ENCODE measurements at regions not wholly inside any gene's neighbourhood (a gene's known extent, or its start where the extent isn't known, plus 50 kb on each side); places are given as distances from the start of the nearest gene placed in this dataset.

DNA sequence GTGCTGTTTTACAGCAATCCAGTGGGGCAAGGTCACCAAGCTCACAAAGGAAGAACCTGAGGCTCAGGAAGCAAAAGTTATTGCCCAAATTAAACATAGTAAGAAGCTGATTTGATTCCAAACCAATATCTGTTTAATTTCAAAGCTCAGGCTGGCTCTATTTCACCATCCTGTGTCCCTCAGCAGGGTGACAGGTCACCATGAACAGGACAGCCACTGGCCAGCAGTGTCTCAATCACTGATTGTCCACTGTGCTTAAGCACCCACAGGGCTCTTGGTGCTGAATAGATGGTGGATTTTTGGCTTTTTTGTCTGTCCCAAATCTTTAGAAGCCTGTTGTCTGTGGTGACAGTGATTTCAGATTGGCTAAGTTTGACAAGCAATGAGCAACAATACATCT lies 146.4 kb upstream of the ZNF32 start:
- TF ChIP-seq BACH1 (IDR thresholded peaks at IDR 0.05; ENCODE audit: low read length) (no peak), KDM5A (IDR thresholded peaks at IDR 0.05; ENCODE audit: low read length) (no peak)

All from H1 (cell line).